NCI-H1930 (cell line): ENCODE measurements at regions not wholly inside any gene's neighbourhood (a gene's known extent, or its start where the extent isn't known, plus 50 kb on each side); places are given as distances from the start of the nearest gene placed in this dataset.

Experiments used
- DNase-seq, 2 experiments: peaks; one replicate each; lab custom pipeline; 2025; lab: John Stamatoyannopoulos, UW

- DNase-seq, result no peak
These were observed 216.2 kb downstream of the ENC1 start for GRCh38 chr5:74424162-74424868.

- no peak for DNase-seq
These were observed 217.1 kb downstream of the ENC1 start for GRCh38 chr5:74423383-74423782.

GRCh38 chr5:74422671-74423070 is 217.9 kb downstream of the ENC1 start:
- DNase-seq, result no peak

DNA sequence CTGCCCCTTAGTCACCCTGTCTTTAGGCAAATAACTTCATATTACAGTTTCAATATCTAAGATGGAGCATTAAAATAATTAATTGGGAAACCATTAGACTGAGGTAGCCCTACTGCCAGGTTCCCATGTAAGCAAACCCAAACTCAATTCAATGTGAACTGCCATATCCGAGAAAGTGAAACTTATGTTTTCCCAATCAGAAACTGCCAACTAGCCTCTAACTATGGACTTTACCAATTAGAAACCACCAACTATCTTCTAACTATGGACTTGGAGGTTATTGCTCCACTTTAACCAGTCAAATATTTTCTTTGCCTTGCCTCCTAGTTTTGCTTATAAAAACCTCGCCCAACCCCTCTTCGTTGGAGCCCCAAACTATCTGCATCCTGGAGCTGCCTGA is 218.5 kb downstream of the ENC1 start:
- DNase-seq, result no peak

DNA sequence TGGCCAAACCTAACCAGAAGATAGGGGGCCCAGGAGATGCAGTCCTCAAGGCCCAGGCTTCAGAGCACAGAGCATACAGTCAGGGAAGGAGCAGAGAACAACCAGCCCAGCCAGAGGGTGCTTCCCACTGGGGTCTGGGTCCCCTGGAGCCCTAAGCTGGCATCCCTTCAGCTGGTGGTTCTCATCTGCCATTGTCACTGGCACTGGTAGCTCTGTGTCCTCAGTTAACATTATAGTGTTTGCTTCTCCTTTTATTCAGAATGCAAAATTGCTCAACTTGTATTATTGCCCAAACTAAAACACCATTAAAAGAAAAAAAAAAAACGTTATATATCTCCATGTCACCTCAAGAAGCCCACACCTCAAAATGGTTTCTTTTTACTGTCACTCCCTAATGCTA is 219.2 kb downstream of the ENC1 start:
- DNase-seq, result no peak

GRCh38 chr5:74420947-74421346 is 219.6 kb downstream of the ENC1 start:
- DNase-seq, result no peak

DNA sequence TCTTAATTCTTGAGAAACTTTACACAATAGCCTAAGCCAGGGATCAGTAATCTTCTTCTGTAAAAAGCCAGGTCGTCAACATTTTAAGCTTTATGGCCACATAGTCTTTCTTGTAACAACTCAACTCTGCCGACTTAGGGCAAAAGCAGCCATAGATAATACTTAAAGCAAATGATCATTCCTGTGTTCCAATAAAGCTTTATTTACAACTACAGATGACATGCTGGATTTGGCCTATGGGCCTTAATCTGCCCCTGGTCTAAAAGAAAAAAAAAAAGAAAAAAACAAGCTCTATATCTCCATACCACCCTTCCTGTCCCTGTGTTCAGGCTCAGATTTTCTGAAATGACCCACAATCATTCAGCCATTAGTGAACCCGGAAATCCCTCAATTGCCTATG is 220.3 kb downstream of the ENC1 start:
- no peak for DNase-seq

GRCh38 chr5:74419468-74419867 is 221.1 kb downstream of the ENC1 start:
- no peak for DNase-seq

- no peak for DNase-seq
These were observed 221.8 kb downstream of the ENC1 start for GRCh38 chr5:74418709-74419108.

- no peak for DNase-seq
These were observed 222.3 kb downstream of the ENC1 start for GRCh38 chr5:74418261-74418660.

DNA sequence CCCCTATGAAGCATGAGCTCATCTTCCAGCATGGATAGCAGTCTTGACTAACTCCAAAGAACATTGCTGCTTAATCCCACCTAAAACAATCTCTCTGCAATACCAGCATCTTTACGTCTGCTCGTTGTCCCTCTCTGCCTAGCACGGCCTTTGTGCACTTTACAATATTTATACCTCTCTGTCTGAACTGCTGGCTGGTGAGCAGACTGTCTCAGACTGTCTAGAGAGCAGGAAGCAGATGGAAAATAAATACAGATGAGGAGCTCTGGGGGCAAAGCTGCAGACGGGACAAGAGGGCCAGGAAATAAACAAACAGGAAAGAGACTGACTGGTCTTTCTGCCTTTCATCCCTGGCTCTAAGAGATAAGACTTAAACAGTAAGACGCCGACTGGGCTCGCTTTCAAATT is 224.8 kb downstream of the ENC1 start:
- no peak for DNase-seq

DNA sequence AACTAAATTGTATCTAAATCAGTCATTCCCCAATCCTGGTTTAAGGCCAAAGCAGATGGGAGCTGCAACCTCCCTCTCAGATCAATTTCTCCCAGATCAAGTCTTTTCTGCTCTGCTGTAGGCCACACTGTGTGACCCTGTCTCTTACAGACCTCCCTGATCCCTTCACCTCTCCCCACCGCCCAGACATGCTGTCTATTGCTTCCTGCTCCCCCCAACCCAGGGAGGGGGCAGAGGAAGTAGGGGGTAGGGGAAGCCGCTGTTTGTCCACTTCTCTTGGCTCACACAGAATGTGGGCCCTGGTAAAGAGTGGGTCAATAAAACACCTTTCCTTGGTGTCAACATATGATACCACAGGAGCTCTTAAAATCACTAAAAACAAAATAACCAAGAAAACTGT is 226.3 kb downstream of the ENC1 start:
- no peak for DNase-seq

DNA sequence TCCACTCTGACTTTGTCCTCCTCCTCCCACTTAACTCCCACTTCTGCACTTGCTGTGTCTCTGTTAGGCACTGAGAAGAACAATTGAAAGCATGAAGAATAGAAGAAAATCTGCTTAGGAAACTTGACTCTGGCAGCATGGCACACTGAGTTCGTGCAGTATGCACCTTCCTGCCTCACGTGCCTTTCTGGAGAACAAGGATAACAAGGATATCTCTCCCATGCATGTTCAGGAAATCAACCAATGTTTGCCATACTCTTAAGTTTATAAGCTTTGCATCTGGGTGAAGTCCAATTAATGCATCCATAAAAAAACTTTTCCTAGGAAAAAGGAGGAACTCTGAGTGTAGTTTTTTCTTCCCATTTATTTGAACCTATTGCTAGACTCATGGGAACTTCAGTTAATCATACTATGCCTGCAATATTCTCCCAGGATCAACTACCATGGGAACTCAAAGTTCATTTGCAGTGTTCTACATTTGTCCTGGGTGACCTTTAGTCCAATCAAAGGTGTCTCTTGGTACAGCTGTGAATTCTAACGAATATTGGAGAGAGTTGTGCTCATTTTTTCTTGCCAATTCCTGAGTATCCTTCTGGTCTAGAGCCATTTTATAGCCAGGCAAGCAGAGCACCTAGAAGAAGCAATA is 227.0 kb downstream of the ENC1 start:
- DNase-seq, result no peak

DNA sequence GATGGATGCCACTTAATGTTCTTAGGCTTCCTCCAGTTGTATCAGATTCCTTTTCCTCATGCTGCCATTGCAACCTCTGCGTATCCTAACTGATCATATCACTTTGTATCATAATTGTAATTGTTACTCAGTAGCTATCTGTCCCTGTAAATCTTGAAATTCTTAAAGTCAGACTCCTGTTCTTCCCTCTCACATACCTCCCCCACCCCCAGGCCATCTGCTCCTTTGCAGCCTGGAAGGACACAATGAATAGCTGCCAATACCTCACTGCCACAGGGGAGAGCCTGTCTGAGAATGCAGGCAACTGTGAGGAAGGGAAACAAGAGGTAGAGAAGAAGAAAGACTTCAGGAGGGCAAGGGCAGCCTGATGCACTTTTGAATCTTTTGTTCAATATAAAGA is 228.5 kb downstream of the ENC1 start:
- DNase-seq, result peak in 1 of 2 experiments; percentile 20

GRCh38 chr5:74409712-74410111 is 230.8 kb downstream of the ENC1 start:
- DNase-seq, result no peak

DNA sequence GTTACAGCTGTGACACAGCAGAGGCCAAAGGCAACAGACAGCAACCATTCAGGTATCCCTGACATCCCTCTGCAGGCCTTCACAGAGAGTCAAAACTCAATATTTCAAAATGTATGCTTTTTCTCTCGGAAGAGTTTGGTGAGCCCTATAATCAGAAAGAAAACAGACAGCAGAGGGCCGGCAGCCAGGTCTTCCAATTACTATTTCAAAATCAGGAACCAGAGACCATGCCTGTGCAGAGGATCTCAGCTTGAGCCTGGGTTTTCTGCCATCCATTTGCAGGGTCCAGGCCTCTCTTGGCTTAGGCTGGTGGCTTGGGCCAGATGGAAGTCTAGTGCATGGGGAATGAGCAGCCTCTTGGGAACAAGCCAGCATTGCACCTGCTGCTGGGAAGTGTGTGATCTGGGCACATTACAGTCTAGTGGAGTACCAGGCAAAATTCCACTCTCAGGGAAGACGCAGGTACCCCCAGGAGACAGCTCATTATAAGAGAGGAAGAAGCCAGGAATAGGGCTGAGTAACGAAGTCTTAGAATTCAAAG is 231.3 kb downstream of the ENC1 start:
- DNase-seq, result peak in 1 of 2 experiments; percentile 15

DNA sequence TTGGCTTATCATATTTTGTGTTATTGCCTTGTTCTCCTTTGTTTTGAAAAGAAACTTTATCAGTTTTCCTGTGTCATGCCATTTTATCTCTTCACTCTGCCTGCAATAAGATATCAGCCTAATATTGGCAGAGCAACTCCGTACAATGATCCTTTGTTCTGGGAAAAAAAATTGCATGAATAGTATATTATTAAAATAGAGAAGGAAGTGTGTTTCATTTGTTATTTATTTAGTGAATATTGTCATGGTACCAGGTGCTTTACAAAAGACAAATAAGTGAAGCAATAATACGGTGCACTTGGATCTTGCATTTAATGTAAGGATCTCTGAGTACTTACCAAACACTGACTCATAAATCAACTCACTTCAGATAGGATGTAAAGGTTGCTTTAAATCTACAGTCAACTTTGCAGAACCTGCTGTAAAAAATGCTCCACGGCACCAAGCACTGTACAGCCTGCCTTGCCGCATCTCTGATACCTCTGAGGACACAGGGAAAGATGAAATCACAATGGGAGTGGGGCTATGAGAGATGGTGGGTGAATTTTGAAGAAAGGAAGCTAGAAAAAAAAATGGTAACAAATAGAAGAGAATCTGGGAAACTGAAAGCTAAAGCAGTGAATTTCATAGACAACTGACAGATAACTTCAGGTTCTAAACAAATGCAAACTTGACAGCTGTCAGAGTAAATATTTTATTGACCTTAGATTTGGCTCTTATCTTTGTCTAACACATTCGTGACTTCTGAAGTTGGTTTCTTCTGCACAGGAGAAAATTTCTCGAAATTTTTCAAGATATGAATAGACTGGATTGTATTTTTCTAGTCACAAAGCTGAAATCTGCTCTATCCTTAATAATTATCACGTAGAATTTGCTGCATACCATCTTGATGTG is 232.1 kb downstream of the ENC1 start:
- DNase-seq, result peak; percentile 15 to 31

- no peak for DNase-seq
These were observed 232.8 kb downstream of the ENC1 start for GRCh38 chr5:74407701-74408100.

- DNase-seq, result no peak
These were observed 233.7 kb downstream of the ENC1 start for GRCh38 chr5:74406844-74407243.

GRCh38 chr5:74405593-74405992 is 234.9 kb downstream of the ENC1 start:
- no peak for DNase-seq

DNA sequence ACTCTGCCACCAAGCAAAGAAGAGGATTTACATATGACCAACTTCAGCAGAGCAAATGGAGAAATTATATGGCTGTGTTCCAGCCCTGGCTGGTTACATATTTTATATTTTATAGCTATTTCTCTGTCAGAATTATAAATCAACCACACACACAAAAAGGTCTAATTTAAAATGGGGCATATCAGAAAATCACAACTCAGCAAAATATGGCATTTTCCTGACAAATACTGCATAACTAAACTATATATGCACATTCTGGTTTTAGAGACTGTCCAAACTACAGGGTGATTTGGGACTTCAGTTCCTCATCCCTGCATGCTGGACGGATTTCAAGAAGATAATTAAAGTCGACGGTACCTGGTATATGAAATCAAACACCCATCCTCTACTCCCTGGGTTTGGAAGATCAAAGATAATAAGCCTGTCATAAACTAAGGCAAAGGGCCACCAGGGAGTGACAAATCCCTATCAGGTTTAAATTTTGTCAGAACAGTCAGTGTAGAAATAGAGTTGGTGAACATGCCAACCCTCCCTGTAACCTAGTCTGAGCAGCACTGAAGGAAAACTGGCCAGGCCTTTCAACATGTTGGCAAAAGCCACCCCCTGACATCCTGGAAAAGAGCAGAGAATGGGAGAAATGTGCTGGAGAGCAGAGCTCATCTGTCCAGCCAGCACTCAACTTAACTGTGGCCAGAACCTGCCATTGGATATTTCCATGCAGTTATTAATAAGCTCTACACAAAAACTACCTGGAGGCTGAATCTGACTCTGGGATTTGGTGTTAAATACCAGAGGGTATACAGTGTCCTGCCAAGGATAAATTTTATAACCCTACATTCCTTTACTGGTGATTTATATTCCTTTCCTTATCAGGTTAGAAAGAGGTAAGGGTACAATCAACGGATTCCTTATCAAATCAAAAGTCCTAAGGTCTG is 235.7 kb downstream of the ENC1 start:
- no peak for DNase-seq
